ENCODE measurements at regions not wholly inside any gene's neighbourhood (a gene's known extent, or its start where the extent isn't known, plus 50 kb on each side); places are given as distances from the start of the nearest gene placed in this dataset.

DNA sequence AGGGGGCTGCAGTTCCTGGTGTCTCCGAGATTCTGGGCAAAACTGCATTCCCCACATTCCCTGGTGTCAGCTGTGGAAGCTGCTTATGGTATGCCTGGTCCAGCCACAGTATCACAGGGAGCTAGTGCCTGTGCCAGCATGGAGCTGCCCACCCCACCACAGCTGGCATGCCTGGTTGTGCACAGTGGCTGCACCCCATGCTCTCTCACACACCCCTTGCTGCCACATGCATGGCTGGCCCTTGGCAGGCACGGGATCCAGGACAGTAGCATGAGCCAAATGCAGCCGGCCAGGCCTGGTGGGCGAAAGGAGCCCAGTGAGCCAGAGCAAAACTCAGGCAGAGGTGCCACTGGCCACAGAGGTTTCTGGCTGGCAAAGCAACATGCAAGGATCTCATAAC, 418.0 kb upstream of the SPOCK3 start:
- no peak for TF ChIP-seq CTCF (IDR thresholded peaks at IDR 0.05 in 8 of 11, conservative IDR thresholded peaks at IDR 0.05 in 3 of 11)
- no peak for TF ChIP-seq POLR2A (IDR thresholded peaks at IDR 0.05)
- TF ChIP-seq POLR2AphosphoS5 (IDR thresholded peaks at IDR 0.05), result no peak

Measured in spleen (tissue), 7 donors.